ENCODE measurements at regions not wholly inside any gene's neighbourhood (a gene's known extent, or its start where the extent isn't known, plus 50 kb on each side); places are given as distances from the start of the nearest gene placed in this dataset.

DNA sequence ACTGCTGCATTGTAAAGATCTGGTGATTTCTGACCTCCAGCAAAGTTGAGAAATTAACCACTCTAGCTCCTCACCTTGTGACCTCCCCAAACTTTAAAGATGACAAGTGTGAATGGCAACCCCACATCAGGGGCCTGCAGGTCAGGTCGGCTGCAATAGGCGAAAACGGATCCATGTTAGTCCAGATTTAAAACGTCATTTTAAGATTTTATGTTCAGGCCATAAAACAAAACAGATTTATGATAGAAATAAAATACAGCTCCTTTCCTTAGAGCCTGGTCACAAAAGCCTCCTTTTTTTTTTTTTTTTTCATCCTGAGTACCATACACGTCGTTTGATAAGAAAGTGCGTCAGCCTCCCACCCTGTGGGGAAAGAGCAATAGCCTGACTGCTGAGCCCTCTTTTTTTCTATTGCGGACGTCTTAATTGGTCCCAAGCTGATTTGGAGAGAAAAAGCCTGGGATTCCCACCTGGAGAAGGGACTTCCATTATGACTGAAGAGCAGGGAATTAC, 519.2 kb upstream of the NOX3 start:
- no peak for DNase-seq (ENCODE audit: insufficient read length, low spot score)
- no peak for FAIRE-seq

DNA sequence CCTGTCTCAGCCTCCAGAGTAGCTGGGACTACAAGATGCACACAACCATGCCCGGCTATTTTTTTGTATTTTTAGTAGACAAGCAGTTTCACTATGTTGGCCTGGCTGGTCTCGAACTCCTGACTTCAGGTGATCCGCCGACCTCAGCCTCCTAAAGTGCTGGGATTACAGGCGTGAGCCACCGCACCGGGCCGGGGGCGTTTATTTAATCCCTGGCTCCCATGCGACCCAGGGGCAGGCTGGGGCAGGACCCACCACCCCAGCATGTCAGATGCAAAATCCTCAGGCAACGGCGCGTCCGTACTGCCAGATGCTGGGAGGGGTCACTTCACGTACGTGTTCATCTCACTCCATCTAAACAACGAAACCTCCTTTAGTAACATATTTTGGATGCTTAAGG, 518.7 kb upstream of the NOX3 start:
- FAIRE-seq (no peak), DNase-seq (ENCODE audit: insufficient read length, low spot score) (no peak)

DNA sequence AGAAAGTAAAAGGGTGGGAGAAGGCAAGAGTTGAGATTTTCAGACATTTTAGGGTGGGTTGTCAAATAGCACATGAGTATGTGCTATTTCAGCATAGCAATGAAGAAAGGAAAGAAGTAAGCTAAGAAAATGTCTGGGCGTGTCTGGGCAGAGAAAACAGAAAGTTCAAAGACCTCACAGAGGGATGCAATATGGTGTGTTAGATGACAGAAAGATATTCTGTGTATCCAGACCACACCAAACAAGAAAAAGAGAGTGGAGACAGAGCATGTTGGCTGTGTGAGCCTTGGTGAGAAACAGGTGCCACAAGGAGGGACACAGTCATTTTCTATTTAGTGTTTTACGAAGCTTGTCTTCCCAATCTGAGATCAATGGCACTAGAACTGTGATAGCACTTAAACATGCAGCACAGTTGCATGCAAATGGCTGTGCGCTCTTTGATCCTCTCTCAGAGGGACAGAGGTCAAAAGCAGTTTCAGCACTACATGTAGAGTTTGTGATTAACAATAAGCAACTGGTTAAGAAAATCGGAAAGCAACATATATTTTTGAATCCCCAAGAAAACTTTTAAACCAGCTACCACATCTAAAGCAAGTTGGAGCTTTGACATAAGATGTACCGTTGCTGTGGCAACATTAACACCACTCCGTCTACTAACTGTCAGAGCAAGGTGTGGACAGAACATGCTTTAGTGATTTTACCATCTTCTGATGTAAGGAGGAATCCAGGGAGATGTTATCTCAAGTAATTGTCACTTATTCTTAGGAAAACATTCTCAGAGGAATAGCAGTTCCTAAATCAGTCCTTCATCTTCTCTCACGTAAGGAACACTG, 515.5 kb upstream of the NOX3 start:
- FAIRE-seq (no peak), DNase-seq (ENCODE audit: insufficient read length, low spot score) (no peak)

DNA sequence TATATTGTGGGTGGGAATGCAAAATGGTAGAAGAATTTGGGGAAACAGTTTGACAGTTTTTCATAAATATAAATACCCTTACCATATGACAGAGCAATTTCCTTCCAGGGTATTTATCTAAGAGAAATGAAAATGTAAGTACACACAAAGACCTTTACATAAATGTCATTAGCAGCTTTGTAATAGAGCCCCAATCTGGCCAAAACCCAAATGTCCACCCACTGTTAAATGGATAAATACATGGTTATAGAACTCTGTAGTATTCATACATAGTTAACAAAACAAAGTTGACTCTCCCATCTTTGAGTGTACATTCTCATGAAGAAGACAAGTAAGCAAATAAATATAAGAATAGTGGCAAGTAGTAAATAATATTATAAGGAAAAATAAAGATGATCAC, 514.8 kb upstream of the NOX3 start:
- DNase-seq (ENCODE audit: insufficient read length, low spot score) = no peak
- no peak for FAIRE-seq

DNA sequence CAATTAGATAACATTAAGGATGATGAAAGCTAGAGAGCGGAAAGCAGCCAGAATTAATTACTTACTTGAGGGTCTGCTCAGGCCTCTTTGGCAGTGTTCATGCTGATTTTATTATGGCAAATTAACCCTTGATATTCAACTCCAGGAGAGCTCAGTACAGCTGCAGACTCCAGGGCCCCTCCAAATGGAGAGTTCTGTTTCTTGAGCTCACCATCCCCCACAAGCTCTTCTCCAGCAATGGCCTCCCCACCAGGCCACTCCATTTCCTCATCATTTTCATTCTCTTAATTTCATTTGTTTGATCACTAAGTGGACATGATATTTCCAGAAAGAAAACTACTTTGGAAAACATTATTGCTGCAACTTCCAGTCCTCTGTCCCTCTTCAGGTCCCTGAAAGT, 513.3 kb upstream of the NOX3 start:
- DNase-seq (ENCODE audit: insufficient read length, low spot score) = no peak

DNA sequence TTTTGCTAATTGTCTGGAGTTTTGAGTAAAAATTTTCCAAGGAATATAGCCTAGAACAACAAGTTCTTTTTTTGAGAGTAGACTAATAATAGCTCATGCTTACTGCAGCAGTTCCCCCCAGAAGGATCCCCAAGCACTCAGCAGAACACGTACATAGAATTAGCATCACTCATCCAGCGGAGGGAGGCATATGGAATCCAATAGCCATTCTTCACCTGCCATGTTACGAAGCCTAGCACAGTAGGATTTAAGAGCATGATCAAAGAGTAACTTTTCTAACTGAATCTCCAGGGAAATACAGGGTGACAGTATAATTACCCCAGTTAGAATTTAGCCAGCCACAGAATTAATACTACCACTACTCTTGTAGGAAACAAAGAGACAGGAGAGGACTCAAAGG, 511.7 kb upstream of the NOX3 start:
- FAIRE-seq (no peak), DNase-seq (ENCODE audit: insufficient read length, low spot score) (no peak)

More for the DNA sequence above, 513.3 kb upstream of the NOX3 start:
- FAIRE-seq = no peak

DNA sequence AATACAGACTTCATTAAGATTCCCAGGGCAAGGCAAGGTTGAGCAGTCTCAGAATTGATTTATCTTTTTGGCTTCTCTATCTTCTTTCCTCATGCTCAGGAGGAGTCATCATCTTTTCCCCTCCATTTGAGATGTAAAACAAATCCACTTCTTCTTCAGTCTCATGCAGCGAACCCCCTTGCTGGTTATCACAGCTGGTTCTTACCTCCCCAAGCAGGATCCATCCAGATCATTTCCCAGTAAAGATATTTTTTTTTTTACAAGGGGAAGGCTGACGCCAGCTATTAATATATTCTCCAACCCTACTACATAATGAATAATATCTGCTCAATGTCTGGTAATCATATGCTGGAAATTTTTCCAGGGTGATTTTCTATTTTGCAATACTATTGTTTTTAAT, 508.9 kb upstream of the NOX3 start:
- no peak for FAIRE-seq

DNA sequence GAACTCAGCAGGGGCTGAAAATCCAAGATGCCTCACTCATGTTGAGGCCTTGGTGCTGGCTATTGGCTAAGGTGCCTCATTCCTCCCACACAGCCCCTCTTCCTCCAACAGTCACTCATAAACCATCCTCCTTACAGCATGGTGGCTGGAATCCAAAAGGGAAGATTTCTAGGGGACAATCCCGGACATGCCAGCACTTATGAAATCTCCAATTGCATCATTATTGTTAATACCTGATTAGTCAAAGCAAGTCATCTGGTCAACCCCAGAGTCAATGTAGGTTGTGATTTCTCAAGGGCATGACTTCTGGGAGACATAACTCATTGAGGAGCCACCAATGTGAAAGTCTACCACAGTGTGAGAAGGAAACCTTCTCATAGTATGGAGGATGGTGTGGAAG, 506.6 kb upstream of the NOX3 start:
- FAIRE-seq (no peak), DNase-seq (ENCODE audit: insufficient read length, low spot score) (no peak)

More for the DNA sequence above, 508.9 kb upstream of the NOX3 start:
- no peak for DNase-seq (ENCODE audit: insufficient read length, low spot score)

DNA sequence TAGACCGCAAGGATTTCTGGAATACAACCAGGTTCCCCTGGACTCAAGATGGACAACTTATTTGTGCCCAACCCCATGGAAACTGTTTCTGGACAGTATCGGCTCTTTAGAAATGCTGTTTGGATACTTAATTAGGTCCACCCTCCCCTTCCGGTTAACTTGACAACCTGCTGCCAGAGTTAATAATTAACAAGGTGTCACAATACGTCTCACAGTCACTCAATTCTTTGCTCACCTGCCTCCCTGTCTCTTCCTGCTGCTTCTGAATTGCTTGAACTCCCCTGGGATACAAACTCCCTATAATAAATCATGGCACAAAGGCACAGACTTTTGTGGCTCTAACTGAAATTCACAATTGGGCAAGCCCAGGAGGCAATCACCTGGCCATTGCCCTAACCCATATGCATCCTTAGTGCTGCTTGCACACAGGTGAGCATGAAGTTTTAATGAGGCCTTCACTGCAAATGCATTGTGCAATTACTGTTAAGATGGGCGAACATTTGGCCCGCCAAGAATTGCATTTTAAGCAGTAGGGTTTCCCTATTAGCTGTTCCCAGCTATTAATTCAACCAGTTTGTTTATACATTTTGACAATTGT, 504.4 kb upstream of the NOX3 start:
- FAIRE-seq (no peak), DNase-seq (ENCODE audit: insufficient read length, low spot score) (no peak)

DNA sequence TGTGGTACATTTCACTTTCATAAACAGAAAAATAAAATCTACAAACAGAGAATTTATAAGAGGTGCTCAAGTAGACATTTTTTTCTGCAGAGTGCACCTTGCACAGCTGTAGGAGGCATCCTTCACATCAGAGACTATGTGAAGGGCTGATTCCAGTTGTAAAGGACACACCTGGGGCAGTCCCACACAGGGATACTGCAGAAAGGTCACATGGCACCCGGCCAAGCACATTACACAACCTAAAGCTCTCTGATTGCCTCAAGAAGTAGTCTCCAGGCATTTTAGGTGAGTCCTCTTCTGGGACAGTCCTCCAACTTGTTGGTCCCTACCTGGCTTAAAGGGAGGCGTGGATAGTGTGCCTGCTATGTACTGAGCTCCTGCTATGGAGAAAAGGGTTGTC, 502.9 kb upstream of the NOX3 start:
- no peak for FAIRE-seq
- DNase-seq (ENCODE audit: insufficient read length, low spot score) = no peak

DNA sequence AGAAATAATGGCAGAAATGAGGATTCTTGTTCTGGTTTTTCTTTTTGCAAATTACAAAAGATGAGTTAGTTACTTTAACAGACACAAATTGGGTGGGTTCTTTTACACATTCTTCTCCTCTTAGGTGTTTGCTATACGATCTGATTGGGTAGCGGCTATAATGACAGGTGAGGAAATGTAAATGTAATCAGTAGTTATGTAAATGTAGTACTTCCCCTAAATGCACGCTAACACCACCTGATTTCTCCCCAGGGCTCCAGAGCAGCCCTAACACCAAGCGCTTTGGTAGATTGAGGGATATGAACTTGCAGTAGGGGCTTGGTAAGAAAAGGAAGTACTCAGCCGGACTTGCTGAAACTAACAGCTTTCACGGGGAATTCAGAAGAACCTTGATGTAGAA, 499.4 kb upstream of the NOX3 start:
- FAIRE-seq (no peak), DNase-seq (ENCODE audit: insufficient read length, low spot score) (no peak)

DNA sequence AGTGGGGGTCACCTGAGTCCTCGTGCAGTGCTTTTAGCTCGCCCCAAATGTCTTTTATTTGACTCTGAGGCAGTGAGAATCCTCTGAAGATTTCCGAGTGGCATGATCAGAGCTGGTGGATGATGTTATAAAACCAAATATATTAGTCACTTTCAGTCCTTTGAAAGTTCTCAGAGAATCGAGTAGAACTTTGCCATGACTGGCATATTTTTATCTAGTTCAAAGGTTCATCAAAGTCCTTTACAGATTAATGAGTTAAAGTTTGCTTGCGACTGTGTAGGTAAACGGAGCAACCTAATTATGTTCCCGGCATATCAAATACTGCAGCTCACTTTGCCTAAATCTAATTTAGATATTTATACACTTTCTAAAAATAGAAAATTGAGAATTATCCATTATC, 498.5 kb upstream of the NOX3 start:
- FAIRE-seq (no peak), DNase-seq (ENCODE audit: insufficient read length, low spot score) (no peak)

DNA sequence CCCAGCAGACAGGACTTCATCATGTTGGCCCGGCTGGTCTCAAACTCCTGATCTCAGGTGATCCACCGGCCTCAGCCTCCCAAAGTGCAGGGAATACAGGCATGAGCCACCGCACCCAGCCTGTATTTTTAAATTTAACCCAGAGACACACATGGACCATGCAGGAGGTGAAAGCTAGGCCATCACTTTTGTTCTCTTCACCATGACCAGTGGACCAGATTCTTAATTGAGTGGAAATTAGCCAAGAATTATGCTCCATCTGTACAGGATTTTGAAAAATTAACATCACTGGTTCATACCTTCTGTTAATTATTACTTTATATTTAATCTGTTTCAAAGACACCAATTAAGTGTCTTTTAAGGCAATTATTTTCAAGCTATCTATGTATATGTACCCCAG, 493.6 kb upstream of the NOX3 start:
- FAIRE-seq (no peak), DNase-seq (ENCODE audit: insufficient read length, low spot score) (no peak)

DNA sequence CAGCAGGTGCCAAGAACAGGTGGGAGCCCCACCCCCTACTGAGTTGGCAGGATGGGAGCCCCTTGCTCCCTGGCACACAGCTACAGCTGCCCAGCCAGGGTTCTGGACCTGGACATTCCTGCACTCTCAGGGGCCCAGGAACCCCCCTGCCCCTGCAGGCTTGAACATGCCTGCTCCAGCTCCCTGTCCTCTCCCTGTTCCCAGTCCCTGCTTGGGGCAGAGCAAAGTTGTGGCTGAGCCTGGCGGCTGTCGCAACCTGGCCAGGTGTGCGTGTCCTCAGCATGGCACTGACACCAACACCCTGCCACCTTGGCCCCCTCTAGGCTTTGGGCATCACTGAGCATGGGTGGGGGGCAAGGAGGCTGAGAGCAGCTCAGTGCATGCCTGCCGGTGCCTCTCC, 491.2 kb upstream of the NOX3 start:
- no peak for DNase-seq (ENCODE audit: insufficient read length, low spot score)
- FAIRE-seq = no peak

DNA sequence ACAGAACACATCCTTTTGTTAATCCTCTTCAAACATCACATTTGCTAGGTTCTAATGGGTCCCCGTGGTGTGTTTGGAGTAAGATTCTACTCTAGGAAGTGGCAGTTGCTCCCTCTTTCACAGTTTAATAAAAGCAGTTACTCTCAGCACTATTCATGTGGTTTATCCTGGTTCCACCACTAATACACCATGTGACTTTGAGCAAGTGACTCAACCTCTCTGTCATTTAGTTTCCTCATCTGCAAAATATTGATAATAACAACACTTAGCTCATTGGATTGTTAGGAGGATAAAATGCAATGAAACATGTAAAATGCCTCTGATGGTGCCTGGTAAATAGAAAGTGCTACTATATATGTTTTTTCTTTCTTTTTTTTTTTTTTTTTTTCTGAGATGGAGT, 488.0 kb upstream of the NOX3 start:
- FAIRE-seq (no peak), DNase-seq (ENCODE audit: insufficient read length, low spot score) (no peak)

DNA sequence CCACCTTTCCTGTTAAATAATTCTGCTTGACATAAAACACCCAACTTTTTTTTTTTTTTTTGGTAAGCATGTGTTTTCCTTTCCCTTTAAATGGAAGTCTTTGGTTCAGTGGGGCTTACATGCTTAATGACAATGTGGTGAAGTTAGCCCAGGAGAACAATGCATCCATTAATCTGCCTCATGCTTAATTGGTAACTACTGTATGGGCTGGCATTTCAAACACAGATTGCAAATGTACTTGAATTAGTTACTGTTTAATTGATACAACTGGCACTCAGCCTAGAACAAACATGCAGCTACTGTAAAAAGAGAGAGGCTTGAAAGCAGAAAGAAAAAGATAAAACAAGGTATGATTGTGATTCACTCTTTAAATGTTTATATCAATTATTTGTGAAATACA, 483.6 kb upstream of the NOX3 start:
- DNase-seq (ENCODE audit: insufficient read length, low spot score) (no peak), FAIRE-seq (no peak)

DNA sequence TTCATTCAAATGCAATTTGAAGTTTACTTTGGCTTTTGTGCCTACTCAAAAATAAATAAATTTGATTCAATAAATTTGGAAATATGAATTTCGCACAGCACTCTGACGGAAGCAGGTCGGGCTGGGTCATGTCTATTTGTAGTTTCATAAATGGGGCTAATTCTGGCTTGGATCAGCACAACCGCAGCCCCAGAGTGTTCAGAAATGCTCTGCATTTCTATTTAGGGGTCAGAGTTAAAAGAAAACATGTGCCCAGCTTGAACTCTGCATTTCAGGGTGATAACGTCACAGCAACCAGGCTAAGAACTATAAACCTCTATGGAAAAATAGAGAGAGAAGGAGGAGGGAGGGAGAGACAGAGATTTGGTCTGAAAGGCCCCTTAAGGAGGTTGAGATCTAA, 480.9 kb upstream of the NOX3 start:
- DNase-seq (ENCODE audit: insufficient read length, low spot score) (no peak), FAIRE-seq (no peak)

DNA sequence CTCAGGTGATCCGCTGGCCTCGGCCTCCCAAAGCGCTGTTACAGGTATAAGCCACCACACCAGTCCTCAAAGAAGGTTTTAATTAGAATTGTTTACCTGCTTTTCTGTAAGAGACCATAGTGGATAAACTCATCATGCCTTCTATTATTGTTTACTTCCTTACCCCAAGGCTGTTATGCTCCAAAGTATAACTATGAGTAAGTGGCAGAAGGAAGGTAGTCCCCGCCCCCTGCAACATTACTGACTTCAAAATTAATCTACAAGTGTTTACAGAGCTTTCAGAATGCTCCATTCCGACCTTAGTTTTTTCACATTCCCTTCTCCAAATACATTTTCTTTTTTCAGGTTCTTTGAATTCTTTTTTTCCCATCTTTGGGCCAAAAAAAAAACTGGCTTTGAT, 480.5 kb upstream of the NOX3 start:
- DNase-seq (ENCODE audit: insufficient read length, low spot score) (no peak), FAIRE-seq (no peak)

DNA sequence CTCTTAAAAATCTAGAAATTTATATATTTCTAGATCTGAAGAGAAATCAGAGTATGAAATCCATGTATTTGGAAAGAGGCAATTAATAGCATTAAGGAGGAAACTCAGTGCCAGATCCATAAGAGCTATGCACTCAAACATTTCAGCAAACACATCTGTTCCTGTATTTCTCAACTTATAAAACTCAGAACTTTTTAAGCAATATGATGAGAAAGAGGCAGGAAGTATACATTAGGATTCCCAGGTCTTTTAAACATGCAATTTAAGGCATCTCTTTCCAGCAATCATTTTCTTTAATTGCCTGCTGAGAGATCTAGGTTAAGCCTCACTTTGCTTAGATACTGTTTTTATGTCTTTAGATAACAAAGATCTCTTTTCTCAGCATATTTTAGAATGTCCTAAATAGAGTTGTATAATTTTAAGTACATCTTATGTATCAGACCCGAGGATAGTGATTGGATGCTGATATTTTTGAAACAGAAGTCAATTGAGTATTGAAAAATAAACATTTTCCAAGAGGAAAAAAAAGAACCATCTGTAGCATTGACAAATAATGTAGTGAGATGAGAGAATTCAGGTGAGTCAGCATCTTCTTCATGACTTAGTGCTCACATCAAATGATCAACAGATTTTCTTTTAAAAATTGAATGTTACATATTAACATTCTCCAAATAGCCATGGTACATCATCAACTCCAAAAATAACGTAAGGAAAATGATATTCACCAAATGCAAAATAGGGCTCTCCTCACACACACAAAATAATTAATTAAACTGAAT, 461.4 kb upstream of the NOX3 start:
- FAIRE-seq = no peak
- no peak for DNase-seq (ENCODE audit: insufficient read length, low spot score)

DNA sequence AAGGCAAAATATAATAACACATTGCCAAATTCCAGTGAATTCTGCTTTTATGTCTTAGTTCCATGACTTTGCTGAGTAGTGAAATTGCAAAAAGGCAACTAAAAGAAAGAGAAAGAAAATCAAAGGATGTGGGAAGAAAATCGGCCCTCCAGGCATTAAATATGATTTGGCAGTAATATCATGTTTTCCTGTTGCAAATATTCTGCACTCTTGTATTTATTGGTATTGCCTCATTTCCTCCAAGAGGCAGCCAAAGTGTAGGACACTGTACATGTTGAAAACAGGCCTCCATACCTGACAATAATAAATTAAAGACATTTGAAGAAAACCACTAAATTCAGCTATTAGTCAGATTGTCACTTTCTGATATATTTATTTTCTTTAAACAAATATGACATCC, 460.0 kb upstream of the NOX3 start:
- DNase-seq (ENCODE audit: insufficient read length, low spot score) (no peak), FAIRE-seq (no peak)

GRCh38 chr6:155913816-155914215, 458.2 kb upstream of the NOX3 start:
- DNase-seq (ENCODE audit: insufficient read length, low spot score) (no peak), FAIRE-seq (no peak)

DNA sequence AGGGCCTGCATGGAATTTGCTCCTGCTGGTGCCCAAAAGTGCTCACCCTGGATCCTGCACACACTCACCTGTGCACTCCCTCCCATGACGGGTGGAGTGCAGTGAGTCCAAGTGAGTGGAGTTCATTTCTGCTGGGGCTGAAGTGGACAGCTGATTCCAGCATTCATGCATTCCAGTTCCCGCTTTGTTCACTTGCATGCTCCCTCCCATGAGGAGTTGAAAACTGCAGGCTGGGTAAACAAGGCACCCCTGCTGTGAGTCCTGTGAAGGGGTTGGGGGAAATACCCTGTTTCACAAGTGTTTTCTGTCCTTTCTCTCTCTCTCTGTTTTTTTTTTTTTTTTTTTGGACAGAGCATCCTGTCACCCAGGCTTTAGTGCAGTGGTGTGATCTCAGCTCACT, 454.1 kb upstream of the NOX3 start:
- DNase-seq (ENCODE audit: insufficient read length, low spot score) (no peak), FAIRE-seq (no peak)

Data from GM19239 (cell line).